Jurkat, Clone E6-1 (cell line): ENCODE measurements at regions not wholly inside any gene's neighbourhood (a gene's known extent, or its start where the extent isn't known, plus 50 kb on each side); places are given as distances from the start of the nearest gene placed in this dataset.
"Not testable (repeated sequence)": the region's sequence is repeated elsewhere in the genome, so short reads cannot be mapped to it uniquely, and the experiment has no call there.

Experiments
- DNase-seq: peaks from one replicate; pipeline ENCODE4 v3.0.0-alpha.2; 2011; ENCODE audit warnings: low read depth, low spot score
- H3K4me3 ChIP-seq: 2 replicates; pipeline ENCODE4 v1.5.1; 2011; ENCODE audit warnings: mild to moderate bottlenecking, low read length, control low read depth, moderate library complexity

DNA sequence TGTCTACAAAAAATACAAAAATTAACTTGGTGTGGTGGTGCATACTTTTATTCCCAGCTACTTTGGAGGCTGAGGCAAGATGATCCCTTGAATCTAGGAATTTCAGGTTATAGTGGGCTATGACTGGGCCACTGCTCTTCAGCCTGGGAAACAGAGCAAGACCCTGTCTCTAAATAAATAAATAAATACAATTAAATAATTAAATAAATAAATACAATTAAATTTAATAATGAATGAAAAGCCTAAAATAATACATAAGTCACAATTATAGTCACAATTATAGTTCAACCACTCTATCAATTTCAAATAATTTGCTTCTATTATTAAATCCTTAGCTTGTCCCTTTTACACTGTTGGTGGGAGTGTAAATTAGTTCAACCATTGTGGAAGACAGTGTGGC, 146.4 kb upstream of the RFC3 start:
- no peak for DNase-seq
- H3K4me3 ChIP-seq = no peak overlapping the region

DNA sequence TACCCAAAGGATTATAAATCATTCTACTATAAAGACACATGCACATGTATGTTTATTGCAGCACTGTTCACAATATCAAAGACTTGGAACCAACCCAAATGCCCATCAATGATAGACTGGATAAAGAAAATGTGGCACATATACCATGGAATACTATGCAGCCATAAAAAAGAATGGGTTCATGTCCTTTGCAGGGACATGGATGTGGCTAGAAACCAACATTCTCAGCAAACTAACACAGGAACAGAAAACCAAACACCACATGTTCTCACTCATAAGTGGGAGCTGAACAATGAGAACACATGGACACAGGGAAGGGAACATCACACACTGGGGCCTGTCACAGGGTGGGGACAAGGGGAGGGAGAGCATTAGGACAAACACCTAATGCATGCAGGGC, 145.9 kb upstream of the RFC3 start:
- H3K4me3 ChIP-seq, DNase-seq: not testable (repeated sequence)

DNA sequence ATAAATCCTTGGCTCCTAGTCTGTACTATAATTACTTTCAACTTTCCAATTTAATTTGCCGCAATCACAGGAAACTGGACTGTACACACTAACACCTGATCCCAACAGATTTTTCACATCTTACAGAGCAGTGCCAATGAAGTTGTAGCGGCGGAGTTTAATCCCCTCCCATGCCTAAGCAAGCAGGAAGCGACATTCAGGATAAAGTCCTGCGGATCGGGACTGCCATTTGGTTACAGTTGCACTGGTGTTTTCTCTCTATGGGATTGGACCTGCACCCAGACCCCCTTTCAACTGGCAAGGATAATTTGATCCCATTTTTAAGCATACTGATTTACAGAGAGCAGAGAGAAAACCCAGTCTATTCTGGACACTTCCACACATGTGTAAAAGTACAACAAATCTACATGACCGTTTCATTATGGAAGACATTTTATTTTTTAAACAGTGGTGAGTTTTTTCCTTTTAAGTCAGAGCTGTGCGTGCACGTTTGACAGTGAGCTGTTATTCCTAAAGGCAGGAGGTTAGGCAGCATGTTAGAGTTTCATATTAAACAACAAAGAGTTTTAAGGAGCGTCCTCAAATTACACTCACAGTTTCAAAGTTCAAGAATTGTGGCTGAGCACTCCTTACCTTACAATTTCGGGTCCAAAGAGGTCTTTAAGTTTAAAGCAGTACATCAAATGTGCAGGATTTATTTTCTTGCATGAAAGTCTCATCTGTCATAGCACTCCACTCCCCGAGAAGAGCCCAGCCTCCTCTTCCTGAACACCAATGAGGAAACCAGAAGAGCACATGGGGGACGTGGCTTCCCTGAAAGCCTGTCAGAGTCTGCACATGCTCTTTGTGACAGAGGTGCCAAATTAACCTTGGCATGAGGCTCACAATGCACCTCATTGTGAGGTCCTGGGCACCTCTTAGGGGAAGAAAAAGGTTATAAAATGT, 141.6 kb upstream of the RFC3 start:
- DNase-seq = peak; percentile 16
- H3K4me3 ChIP-seq = no peak overlapping the region

DNA sequence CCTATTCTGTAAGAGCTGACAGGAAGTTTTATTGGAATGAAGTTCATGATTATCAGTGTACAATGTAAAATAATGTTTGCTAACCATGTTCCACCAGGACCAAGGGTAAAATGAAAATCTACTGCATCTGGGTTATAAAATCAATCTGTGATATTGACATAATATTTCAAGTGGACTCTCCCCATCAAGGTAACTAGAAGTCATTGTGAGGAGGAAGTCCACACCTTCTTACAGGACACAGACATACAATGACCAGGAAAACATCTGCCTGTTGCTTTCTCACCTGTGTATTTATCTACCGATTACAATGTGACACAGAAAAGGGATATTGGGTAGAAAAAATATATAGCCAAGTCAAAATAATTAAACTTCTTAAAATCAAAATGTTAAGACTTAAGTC, 140.7 kb upstream of the RFC3 start:
- DNase-seq = no peak
- no peak overlapping the region for H3K4me3 ChIP-seq

DNA sequence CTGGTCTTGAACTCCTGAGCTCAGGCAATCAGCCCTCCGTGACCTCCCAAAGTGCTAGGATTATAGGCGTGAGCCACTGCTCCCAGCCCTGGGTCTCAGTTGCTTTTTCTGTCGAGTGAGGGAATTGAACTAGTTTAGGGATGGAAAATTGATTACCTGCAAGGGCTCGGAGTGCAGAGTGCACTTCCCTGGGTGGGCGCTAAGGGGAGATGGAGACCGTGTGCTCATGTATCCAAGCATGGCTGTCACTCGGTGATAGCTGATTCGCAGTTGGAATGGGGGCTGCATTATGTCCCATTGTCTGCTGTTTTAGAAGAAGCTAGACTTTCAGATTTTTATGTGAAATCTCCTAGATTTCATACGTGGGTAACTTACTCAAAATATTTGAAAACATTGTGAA, 139.9 kb upstream of the RFC3 start:
- no peak overlapping the region for H3K4me3 ChIP-seq
- DNase-seq = peak; percentile 36

DNA sequence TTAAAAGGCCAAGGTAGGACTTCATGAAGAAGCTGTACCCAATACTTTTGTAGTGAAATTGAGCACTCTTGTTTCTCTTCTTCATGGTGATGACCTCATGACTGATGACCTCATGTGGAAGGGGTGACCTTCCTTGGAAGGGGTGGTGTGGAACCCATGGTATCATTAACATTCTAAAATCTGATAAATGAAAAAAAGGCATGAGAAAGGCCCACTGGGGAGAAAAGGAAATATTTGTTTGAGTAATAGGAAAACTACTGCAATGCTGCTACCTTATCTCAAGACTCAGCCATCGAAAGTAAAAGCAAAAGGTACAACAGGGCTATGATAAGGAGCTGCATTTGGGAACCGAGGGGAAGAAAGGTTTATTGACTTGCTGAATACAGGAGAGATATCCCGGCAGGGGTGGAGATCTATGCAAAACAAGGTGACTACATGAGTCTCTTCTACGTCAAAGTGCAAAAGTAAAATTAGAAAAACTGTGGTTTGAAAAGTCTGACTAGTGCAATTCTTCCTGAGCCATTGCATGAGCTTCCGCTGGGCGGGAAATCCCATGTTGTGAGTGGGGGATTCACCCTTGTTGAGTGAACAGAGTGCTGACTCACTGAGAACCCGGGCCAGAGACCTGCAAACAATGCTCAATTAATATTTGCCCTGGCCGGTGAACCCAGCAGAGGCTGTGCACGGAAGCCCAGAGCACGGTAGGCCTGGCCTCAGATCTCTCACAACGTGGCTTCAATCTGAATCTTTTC, 138.9 kb upstream of the RFC3 start:
- no peak overlapping the region for H3K4me3 ChIP-seq
- no peak for DNase-seq

DNA sequence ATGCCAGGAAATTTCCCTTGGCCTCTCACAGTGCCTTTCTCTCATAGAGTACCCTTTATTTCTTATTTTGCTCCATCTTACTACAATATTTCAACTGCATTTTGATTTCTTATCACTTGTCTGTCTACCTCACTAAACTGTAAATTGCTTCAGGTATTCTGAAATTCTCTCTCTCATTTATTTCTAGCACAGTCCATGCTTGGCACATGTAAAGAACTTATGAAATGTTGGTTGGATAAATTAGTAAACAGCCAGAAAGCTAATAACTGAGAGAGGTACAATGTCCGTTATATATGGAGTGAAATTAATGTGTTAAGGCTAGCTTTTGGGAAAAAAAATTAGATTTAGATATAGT, 138.3 kb upstream of the RFC3 start:
- no peak for DNase-seq
- H3K4me3 ChIP-seq = no peak overlapping the region

DNA sequence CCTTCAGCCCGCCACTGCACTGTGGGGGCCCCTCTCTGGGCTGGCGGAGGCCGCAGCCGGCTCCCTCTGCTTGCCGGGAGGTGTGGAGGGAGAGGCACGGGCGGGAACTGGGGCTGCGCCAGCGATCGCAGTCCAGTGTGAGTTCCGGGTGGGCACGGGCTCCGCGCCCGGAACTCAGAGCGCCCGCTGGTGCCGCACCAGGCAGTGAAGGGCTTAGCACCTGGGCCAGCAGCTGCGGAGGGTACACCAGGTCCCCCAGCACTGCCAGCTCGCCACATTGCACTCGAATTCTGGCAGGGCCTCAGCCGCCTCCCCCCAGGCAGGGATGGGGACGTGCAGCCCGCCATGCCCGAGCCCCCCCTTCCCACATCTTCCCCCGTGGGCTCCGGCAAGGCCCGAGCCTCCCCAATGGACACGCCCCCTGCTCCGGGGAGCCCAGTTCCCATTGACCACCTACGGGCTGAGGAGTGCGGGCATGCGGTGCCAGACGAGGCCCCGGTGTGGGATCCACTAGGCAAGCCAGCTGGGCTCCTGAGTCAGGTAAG, 135.9 kb upstream of the RFC3 start:
- DNase-seq = no peak
- no peak overlapping the region for H3K4me3 ChIP-seq

DNA sequence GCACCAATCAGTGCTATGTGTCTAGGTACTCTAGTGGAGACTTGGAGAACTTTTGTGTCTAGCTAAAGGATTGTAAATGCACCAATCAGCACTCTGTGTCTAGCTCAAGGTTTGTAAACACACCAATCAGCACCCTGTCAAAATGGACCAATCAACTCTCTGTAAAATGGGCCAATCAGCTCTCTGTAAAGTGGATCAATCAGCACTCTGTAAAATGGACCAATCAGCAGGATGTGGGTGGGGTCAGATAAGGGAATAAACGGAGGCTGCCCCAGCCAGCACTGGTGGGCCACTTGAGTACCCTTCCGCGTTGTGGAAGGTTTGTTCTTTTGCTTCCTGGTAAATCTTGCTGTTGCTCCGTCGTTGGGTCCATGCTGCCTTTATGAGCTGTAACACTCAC, 135.3 kb upstream of the RFC3 start:
- not testable (repeated sequence) for DNase-seq, H3K4me3 ChIP-seq

DNA sequence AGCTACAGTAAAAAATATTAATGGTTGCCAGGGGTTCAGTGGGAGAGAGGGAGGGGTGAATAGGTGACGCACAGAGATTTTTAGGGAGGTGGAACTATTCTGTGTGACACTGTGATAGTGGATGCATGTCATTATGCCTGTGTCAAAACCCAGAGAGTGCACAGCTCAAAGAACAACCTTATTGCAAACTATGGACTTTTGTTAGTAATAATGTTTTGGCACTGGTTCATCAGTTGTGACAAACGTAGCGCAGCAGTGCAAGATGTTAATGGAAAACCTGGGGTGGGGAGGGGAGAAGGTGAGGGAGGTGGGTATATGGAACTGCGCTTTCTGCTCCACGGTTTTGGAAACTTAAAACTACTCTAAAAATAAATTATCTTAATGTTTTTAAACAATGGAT, 134.6 kb upstream of the RFC3 start:
- H3K4me3 ChIP-seq = no peak overlapping the region
- no peak for DNase-seq

DNA sequence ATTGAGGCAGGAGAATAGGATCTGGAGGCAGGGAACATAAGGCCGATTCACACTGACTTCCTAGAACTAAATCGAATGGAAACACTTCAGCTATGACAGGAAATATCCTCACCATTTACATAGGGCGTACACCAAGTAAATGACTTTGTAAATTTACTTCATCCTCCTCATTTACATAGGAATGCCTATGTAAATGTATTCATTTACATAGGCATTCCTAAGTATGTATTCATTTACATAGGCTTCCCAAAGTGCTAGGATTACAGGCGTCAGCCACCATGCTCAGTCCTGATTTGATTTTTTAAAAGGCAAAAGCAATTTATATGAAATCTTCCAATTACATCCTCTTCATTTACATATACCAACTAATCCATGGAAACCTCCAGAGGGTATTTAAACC, 133.1 kb upstream of the RFC3 start:
- no peak overlapping the region for H3K4me3 ChIP-seq
- DNase-seq = no peak

DNA sequence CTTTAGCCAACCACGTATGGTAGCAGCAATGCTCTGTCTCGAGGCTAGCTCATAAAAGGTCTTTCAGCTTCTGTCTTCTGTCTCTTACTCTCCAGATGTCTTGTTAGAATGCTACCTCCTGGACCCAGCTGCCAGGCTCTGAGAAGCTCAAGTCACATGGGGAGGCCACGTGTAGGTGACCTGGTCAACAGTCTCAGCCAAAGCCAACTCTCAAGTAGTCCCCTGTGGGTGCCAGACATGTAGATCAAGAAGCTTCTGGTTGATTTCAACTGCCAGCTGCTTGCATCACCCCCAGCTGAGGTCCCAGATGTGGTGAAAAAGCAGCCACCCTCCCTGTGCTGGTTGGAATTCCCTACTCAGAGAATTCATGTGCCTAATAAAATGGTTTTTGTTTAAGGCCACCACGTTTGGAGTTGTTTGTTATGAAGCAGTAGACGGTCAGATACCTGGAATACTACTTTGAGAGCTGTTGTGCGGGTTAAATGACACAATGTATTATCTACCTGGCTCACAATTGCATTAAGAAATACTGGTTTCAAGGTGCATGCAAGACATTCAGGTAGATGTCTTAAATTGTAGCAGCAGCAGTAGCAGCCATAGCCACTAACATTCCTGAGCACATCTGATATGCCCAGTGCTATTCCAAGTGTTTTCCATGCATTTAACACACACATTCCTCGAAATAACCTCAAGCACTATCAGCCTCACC, 131.0 kb upstream of the RFC3 start:
- DNase-seq = no peak
- no peak overlapping the region for H3K4me3 ChIP-seq

DNA sequence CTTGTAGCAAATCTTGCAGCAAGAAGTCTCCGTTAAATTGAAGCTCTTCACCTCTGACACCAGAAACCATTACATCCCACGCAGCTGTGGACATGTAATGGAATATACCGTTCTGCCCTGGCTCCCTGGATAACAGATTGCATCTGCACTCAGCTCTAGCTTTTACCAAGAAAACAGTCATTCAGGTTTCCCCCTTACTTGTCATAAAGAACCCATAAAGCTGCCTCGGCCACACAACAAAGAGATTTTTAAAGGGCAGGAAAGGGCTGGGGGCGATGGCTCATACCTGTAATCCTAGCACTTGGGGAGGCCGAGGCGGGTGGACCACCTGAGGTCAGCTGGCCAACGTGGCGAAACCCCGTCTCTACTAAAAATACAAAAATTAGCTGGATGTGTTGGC, 127.6 kb upstream of the RFC3 start:
- no peak overlapping the region for H3K4me3 ChIP-seq
- no peak for DNase-seq

DNA sequence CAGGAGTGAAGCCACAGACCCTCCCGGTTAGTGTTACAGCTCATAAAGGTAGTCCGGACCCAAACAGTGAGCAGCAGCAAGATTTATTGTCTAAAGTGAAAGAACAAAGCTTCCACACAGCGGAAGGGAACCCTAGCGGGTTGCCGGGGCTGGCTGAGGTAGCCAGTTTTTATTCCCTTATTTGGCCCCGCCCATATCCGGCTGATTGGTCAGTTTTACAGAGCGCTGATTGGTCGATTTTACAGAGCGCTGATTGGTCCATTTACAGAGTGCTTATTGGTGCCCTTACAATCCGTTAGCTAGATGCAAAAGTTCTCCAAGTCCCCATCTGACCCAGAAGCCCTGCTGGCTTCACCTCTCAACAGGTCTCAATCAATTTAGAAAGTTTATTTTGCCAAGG, 126.0 kb upstream of the RFC3 start:
- H3K4me3 ChIP-seq = no peak overlapping the region
- no peak for DNase-seq

DNA sequence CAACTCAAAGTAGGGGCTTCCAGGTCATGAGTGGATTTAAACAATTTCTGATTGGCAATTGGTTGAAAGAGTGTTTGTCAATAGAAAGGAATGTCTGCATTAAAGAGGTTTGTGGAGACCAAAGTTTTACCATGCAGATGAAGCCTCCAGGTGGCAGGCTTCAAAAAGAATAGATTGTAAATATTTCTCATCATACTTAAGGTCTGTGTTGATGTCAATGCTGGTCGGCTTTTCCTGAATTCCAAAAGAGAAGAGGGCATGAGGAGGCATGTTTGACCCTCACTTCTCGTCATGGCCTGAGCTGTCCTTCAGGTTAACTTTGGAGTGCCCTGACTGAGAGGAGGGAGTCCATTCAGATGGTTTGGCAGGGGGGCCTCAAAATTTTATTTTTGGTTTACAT, 125.4 kb upstream of the RFC3 start:
- H3K4me3 ChIP-seq = no peak overlapping the region
- no peak for DNase-seq

DNA sequence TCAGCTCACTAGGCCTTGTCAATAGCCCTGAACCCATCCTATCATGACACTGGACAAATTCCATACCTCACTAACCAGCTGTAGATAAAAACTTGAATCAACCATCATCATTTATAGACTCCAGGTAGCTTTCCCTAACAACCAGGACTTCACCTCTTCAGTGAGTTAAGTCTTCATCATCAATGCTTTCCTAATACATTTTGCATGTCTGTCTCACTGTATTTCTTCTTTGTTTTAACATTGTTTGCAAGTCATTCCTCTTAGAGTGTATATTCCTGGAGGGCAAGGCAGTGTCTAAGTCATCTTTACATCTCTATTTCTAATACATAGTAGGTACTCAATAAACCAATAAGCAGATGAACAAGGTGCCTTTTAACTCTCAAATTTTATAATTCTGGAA, 123.4 kb upstream of the RFC3 start:
- no peak overlapping the region for H3K4me3 ChIP-seq
- DNase-seq = no peak

DNA sequence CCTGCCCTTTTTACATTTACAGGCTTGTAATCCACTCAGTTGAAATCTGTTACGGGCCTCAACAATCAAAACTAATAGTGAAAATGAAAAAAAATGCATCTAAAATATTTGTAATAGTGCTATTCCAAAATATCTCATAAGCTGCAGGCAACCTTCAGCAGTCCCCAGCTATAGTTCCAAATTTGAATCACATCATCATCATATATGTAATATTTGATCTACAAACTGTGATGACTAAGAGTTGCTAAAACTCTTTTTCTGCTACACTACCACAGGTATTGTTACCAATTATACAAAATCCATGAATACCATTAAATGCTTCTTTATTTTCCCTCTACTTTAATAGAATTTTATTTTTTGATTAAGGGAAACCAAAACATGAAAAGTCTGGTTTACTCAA, 121.4 kb upstream of the RFC3 start:
- no peak for DNase-seq
- no peak overlapping the region for H3K4me3 ChIP-seq

DNA sequence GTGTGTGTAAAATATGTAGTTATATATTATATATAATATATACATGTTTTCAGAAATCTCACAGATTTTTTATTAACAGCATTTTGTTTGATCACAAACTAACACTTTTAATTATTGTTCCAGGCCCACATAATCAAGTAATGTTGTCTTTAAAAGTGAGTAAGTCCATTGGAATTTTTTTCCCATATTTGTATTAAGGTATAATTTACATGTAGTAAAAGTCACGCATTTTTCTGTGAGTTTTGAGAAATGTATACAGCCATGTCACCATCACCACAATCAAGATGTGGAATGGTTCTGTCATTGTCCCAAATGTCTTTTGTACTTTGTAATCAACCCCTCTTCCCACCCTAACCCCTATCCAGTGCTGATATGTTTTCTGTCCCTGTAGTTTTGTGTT, 120.0 kb upstream of the RFC3 start:
- H3K4me3 ChIP-seq = no peak overlapping the region
- no peak for DNase-seq

DNA sequence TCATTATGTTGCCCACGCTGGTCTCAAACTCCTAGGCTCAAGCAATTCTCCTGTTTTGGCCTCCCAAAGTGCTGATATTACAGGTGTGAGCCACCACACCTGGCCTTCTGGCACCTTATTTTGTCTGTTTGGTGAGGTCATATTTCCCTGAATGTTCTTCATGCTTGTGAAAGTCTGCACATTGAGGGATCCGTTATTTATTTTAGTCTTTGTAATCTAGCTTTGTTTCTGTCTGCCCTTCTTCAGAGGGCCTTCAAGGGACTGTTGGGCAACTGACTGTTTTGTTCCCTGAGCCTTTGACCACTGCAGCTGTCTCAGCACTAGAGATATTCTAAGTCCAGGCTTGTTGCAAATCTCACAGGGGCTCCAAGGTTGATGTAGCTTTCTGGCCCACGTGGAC, 110.5 kb upstream of the RFC3 start:
- no peak overlapping the region for H3K4me3 ChIP-seq
- DNase-seq = no peak

DNA sequence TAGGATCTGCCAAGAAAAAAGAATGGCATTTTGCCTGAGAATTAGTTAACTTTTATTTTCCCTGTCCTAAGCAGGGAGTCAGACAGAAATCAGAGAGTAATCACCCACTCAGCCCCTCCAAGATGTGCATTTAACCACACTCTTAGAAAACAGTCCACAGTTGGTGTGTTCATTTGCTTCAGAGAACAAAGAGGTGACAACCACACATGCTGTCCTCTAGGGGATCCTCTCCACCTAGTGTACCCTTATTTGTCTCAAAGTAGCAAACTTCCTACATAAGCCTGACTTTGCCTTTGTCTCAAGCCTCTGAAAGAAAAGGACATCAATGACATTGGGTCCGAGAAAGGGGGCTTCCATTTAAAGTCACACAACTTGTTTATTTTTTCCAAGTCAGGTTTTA, 107.0 kb upstream of the RFC3 start:
- H3K4me3 ChIP-seq = no peak overlapping the region
- peak; percentile 24 for DNase-seq
